NB4 (cell line): ENCODE measurements at regions not wholly inside any gene's neighbourhood (a gene's known extent, or its start where the extent isn't known, plus 50 kb on each side); places are given as distances from the start of the nearest gene placed in this dataset.

ENCODE experiments used
- CTCF ChIP-seq: IDR thresholded peaks from one replicate; pipeline ENCODE4 v1.5.1; 2012; ENCODE audit warnings: low read depth, low read length
- MYC ChIP-seq: IDR thresholded peaks from 2 replicates; pipeline ENCODE4 v1.6.1; 2011; ENCODE audit warnings: low read depth, low read length
- POLR2A ChIP-seq: IDR thresholded peaks from 2 replicates; pipeline ENCODE4 v1.6.1; 2011; ENCODE audit warnings: mild to moderate bottlenecking; ENCODE audit not compliant: insufficient read length; ENCODE audit errors: extremely low read depth
- TF ChIP-seq, protein P1 (sequence below): IDR thresholded peaks from 2 replicates; pipeline ENCODE4 v1.6.1; 2011; ENCODE audit warnings: low read depth, low read length

- TF ChIP-seq MYC (no peak), CTCF (no peak), POLR2A (no peak)
- TF ChIP-seq, protein P1, sequence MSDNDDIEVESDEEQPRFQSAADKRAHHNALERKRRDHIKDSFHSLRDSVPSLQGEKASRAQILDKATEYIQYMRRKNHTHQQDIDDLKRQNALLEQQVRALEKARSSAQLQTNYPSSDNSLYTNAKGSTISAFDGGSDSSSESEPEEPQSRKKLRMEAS: no peak
Measured at GRCh38 chr1:193629875-193630274, 443.5 kb upstream of the B3GALT2 start.
